Uterus (tissue), 3 donors: ENCODE measurements at regions not wholly inside any gene's neighbourhood (a gene's known extent, or its start where the extent isn't known, plus 50 kb on each side); places are given as distances from the start of the nearest gene placed in this dataset.

Source experiments
- DNase-seq, 2 donors: peaks; one replicate each; pipeline ENCODE4 v3.0.0-alpha.2; 2019 to 2020
- H3K27ac ChIP-seq, 2 donors: fragments of 200-600 bp; sonication (generic); 1 replicate in 1 of 2; 2 replicates in 1 of 2; pipeline ENCODE4 v1.5.1; 2016 to 2018
- H3K27me3 ChIP-seq, 2 donors: fragments of 200-600 bp; sonication (generic); one replicate each; pipeline ENCODE4 v1.5.1; 2018 to 2019; ENCODE audit warnings: control low read depth in 1 of 2
- H3K36me3 ChIP-seq, 2 donors: fragments of 200-600 bp; sonication (generic); one replicate each; pipeline ENCODE4 v1.5.1; 2019; ENCODE audit warnings: control low read depth in 1 of 2
- H3K4me1 ChIP-seq, 2 donors: fragments of 200-600 bp; sonication (generic); one replicate each; pipeline ENCODE4 v1.5.1; 2018 to 2019; ENCODE audit warnings: control low read depth in 1 of 2
- H3K4me3 ChIP-seq, 2 donors: fragments of 200-600 bp; sonication (generic); 1 replicate in 1 of 2; 2 replicates in 1 of 2; pipeline ENCODE4 v1.5.1; 2018 to 2019; ENCODE audit warnings: mild to moderate bottlenecking in 1 of 2
- H3K9me3 ChIP-seq, 2 donors: fragments of 200-600 bp; sonication (generic); one replicate each; pipeline ENCODE4 v1.5.1; 2019; ENCODE audit warnings: control low read depth in 1 of 2
- POLR2A ChIP-seq, 2 donors: fragments of 450-650 bp; IDR thresholded peaks; one replicate each; pipeline ENCODE4 v1.6.1; 2016; ENCODE audit warnings: antibody characterized with exemption in 2 of 2, mild to moderate bottlenecking in 1 of 2, moderate library complexity in 1 of 2
- intact Hi-C: fragments of 100-400 bp; cut with DNase I; formaldehyde crosslinking; loops from one replicate; pipeline ENCODE4 v1.15.1; 2023; ENCODE audit warnings: low total_unique reads
- TF ChIP-seq, protein P1 (sequence below), 4 experiments: fragments of 200-600 bp in 2 of 4; fragments of 450-650 bp in 2 of 4; sonication (generic) in 2 of 4; IDR thresholded peaks; one replicate each; pipeline ENCODE4 v1.5.1; 2016 to 2019; ENCODE audit warnings: antibody characterized with exemption in 4 of 4, mild to moderate bottlenecking in 2 of 4, moderate library complexity in 1 of 4
- donor health status: DM: yes; HTN: yes; CAD: no.

DNA sequence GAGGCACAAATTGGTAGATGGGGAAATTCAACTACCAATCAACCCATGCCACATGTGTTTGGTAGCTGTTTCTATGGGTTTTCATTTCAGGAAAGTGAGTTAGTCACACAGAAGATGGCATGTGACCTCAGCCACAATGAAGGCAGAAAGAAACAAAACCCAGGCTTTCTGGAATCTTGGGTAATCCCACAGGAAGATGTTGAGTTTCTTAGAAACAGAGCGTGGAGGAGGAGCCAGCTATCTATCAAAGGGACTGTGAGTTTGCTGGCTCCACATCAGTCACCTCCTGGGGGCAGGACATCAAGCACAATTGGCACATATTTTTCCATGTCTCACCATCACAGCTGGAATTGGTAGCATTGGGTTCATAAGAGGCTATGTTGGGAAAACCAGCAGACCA, 188.9 kb upstream of the PLXNA2 start:
- Histone ChIP-seq H3K27ac (no peak overlapping the region), H3K4me1 (no peaks in the 10 kb centered on the region), H3K9me3 (no peaks in the 10 kb centered on the region), H3K4me3 (no peak overlapping the region), H3K36me3 (no peaks in the 10 kb centered on the region), H3K27me3 (no peaks in the 10 kb centered on the region)
- no peak for DNase-seq
- intact Hi-C loops = no loop called here
- TF ChIP-seq, protein P1, sequence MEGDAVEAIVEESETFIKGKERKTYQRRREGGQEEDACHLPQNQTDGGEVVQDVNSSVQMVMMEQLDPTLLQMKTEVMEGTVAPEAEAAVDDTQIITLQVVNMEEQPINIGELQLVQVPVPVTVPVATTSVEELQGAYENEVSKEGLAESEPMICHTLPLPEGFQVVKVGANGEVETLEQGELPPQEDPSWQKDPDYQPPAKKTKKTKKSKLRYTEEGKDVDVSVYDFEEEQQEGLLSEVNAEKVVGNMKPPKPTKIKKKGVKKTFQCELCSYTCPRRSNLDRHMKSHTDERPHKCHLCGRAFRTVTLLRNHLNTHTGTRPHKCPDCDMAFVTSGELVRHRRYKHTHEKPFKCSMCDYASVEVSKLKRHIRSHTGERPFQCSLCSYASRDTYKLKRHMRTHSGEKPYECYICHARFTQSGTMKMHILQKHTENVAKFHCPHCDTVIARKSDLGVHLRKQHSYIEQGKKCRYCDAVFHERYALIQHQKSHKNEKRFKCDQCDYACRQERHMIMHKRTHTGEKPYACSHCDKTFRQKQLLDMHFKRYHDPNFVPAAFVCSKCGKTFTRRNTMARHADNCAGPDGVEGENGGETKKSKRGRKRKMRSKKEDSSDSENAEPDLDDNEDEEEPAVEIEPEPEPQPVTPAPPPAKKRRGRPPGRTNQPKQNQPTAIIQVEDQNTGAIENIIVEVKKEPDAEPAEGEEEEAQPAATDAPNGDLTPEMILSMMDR (IDR thresholded peaks at IDR 0.05) = no peak
- no peak for TF ChIP-seq POLR2A (IDR thresholded peaks at IDR 0.05)

DNA sequence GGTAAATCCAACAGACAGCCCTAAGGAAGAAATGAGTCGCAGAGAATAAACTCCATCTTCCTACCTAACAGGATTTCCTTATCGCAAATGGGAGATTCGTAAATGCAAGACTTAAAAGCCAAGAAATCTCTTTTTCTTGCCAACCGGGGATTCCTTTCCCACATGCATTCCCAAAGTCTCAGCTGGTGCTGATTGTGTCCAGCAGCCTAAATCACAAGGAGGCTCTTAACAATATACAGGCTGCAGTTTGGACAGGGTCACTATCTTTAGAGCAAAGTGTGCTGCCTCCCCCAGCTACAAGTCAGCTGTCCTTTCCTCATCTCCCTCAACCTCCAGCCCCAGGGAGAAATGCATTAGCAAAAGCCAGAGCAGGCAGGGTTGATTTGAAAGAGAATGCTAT, 189.8 kb upstream of the PLXNA2 start:
- intact Hi-C loops = no loop called here

DNA sequence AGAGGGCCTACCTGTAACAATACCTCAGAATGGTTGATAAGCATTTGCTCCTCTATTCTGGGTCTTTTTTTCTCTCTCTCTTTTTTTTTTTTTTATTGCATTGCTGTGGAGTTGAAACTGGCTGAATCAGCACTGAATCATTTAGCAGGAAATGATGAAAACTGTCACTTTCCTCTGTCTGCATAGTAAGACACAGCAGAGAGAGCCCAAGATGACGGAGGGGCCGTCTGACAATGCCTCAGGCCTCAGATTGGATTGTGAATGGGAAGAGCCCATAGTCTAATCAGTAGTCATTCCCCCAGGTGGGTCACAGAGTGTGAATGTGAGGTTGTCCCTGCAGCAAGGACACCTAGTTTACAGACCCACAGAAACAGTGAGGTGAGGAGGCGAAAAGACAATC, 193.2 kb upstream of the PLXNA2 start:
- DNase-seq = no peak
- TF ChIP-seq, protein P1 (IDR thresholded peaks at IDR 0.05) = no peak
- TF ChIP-seq POLR2A (IDR thresholded peaks at IDR 0.05) = no peak
- intact Hi-C loops = no loop called here

More for the DNA sequence above, 189.8 kb upstream of the PLXNA2 start:
- no peak for DNase-seq
- no peaks in the 10 kb centered on the region for H3K36me3 ChIP-seq
- no peak overlapping the region for H3K4me3 ChIP-seq
- no peaks in the 10 kb centered on the region for H3K9me3 ChIP-seq
- no peak overlapping the region for H3K27ac ChIP-seq
- TF ChIP-seq, protein P1 (IDR thresholded peaks at IDR 0.05) = no peak
- no peak for TF ChIP-seq POLR2A (IDR thresholded peaks at IDR 0.05)
- H3K4me1 ChIP-seq = no peaks in the 10 kb centered on the region
- H3K27me3 ChIP-seq = no peaks in the 10 kb centered on the region

DNA sequence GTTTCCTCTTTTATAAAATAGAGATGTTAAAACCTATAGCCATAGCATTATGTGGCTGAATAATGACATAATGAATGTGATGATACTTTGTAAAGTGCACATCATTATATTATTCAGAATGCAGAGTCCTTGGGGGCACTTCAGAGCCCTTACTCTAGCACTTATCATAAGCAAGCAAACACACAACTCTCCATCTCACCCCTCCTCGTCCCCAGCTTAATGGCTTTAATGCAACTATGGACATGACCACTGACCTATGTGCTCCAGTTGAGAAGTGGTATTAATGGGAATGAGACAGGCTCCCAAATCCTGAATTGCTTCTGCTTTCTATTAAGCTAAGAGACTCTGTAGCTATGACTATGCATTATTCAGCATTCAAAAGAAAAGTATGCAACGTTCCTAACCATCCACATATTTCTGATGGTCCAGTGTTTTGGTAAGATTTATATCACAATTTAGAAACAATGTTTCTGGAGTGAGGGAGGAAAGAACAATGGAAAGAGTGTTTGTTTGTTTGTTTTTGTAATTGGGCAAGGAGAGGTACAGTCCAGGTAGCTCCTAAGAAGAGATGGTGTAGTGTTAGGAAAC, 194.0 kb upstream of the PLXNA2 start:
- intact Hi-C loops = no loop called here
- Histone ChIP-seq H3K4me3 (no peak overlapping the region), H3K4me1 (no peaks in the 10 kb centered on the region), H3K27me3 (no peaks in the 10 kb centered on the region), H3K36me3 (no peaks in the 10 kb centered on the region), H3K9me3 (no peaks in the 10 kb centered on the region), H3K27ac (no peak overlapping the region)
- no peak for TF ChIP-seq POLR2A (IDR thresholded peaks at IDR 0.05)
- TF ChIP-seq, protein P1 (IDR thresholded peaks at IDR 0.05) = no peak
- DNase-seq = no peak

More for the DNA sequence above, 193.2 kb upstream of the PLXNA2 start:
- H3K4me1 ChIP-seq = no peaks in the 10 kb centered on the region
- no peaks in the 10 kb centered on the region for H3K9me3 ChIP-seq
- no peak overlapping the region for H3K4me3 ChIP-seq
- H3K27ac ChIP-seq = no peak overlapping the region
- H3K36me3 ChIP-seq = no peaks in the 10 kb centered on the region
- no peaks in the 10 kb centered on the region for H3K27me3 ChIP-seq

DNA sequence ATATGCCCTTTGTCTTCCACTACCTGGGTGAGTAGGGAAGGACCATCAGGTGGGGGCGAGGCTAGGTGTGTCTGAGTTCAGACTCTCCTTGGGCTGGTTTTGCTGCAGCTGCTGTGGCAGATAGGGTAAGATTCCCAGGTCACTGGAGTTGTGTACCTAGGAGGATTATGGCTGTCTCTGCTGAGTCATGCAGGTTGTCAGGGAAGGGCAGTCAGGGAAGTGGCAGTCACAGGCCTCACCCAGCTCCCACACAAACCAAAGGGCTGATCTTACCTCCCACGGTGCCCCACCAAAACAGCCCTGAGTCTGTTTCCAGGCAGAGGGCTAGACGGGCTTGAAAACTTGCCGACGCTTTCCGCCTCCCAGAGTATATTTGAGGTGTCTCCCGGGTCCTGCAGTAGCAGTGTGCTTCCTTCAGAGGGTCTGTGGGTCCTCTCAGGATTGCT, 201.6 kb upstream of the PLXNA2 start:
- no peaks in the 10 kb centered on the region for H3K36me3 ChIP-seq
- no peaks in the 10 kb centered on the region for H3K9me3 ChIP-seq
- no peaks in the 10 kb centered on the region for H3K4me1 ChIP-seq
- no peak for TF ChIP-seq POLR2A (IDR thresholded peaks at IDR 0.05)
- TF ChIP-seq, protein P1 (IDR thresholded peaks at IDR 0.05) = no peak
- no peak overlapping the region for H3K27ac ChIP-seq
- H3K4me3 ChIP-seq = no peak overlapping the region
- no peak for DNase-seq
- intact Hi-C loops = no loop called here
- H3K27me3 ChIP-seq = no peaks in the 10 kb centered on the region
